ENCODE measurements at regions not wholly inside any gene's neighbourhood (a gene's known extent, or its start where the extent isn't known, plus 50 kb on each side); places are given as distances from the start of the nearest gene placed in this dataset.

DNA sequence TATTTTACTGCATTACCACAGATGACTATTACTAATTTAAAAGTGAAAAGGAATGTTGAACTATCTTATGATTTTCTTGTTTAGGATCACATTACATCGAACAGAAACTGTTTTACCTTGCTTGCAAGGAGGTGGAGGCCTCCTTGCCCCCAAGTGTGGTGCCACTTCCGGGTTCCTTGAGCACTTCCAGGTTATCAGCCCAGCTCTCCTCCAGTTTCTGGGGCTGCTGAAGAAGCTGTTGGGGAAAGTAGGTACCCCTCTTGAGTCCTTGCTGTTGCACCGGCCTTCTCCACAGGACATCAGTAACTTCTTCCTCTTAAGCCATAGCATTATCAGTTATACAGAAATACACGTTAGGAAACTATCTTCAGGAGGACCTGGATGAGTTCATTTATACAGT is 278.2 kb downstream of the DMRT2 start:
- Histone ChIP-seq H3K27me3 (ENCODE audit: control insufficient read depth in 4 of 4, insufficient read depth in 4 of 4, low read length in 3 of 4) (no peaks in the 10 kb centered on the region), H3K4me3 (ENCODE audit: low read depth in 1 of 3, low read length in 3 of 3) (no peak overlapping the region), H3K4me1 (ENCODE audit: control insufficient read depth in 4 of 4, insufficient read depth in 4 of 4, low read length in 3 of 4) (no peaks in the 10 kb centered on the region), H3K9me3 (ENCODE audit: control insufficient read depth in 4 of 4, low read length in 3 of 4) (no peaks in the 10 kb centered on the region), H3K27ac (ENCODE audit: low read depth in 1 of 2, low read length in 2 of 2) (no peak overlapping the region), H3K9ac (ENCODE audit: low read depth in 1 of 2, low read length in 2 of 2) (no peak overlapping the region), H3K36me3 (ENCODE audit: control insufficient read depth in 4 of 4, insufficient read depth in 3 of 4, low read depth in 1 of 4, low read length in 3 of 4) (no peaks in the 10 kb centered on the region)
- TF ChIP-seq FOXA1 (IDR thresholded peaks at IDR 0.05), result no peak
- no peak for TF ChIP-seq MAX (IDR thresholded peaks at IDR 0.05)
- no peak for TF ChIP-seq RAD21 (IDR thresholded peaks at IDR 0.05)
- no peak for TF ChIP-seq HNF4G (IDR thresholded peaks at IDR 0.05)
- TF ChIP-seq GABPA (IDR thresholded peaks at IDR 0.05 in 1 of 2, conservative IDR thresholded peaks at IDR 0.05 in 1 of 2), result no peak
- no peak for TF ChIP-seq NR2F2 (IDR thresholded peaks at IDR 0.05)
- TF ChIP-seq, protein P1, sequence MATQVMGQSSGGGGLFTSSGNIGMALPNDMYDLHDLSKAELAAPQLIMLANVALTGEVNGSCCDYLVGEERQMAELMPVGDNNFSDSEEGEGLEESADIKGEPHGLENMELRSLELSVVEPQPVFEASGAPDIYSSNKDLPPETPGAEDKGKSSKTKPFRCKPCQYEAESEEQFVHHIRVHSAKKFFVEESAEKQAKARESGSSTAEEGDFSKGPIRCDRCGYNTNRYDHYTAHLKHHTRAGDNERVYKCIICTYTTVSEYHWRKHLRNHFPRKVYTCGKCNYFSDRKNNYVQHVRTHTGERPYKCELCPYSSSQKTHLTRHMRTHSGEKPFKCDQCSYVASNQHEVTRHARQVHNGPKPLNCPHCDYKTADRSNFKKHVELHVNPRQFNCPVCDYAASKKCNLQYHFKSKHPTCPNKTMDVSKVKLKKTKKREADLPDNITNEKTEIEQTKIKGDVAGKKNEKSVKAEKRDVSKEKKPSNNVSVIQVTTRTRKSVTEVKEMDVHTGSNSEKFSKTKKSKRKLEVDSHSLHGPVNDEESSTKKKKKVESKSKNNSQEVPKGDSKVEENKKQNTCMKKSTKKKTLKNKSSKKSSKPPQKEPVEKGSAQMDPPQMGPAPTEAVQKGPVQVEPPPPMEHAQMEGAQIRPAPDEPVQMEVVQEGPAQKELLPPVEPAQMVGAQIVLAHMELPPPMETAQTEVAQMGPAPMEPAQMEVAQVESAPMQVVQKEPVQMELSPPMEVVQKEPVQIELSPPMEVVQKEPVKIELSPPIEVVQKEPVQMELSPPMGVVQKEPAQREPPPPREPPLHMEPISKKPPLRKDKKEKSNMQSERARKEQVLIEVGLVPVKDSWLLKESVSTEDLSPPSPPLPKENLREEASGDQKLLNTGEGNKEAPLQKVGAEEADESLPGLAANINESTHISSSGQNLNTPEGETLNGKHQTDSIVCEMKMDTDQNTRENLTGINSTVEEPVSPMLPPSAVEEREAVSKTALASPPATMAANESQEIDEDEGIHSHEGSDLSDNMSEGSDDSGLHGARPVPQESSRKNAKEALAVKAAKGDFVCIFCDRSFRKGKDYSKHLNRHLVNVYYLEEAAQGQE (IDR thresholded peaks at IDR 0.05), result no peak
- TF ChIP-seq TAF1 (conservative IDR thresholded peaks at IDR 0.05), result no peak
- TF ChIP-seq, protein P2, sequence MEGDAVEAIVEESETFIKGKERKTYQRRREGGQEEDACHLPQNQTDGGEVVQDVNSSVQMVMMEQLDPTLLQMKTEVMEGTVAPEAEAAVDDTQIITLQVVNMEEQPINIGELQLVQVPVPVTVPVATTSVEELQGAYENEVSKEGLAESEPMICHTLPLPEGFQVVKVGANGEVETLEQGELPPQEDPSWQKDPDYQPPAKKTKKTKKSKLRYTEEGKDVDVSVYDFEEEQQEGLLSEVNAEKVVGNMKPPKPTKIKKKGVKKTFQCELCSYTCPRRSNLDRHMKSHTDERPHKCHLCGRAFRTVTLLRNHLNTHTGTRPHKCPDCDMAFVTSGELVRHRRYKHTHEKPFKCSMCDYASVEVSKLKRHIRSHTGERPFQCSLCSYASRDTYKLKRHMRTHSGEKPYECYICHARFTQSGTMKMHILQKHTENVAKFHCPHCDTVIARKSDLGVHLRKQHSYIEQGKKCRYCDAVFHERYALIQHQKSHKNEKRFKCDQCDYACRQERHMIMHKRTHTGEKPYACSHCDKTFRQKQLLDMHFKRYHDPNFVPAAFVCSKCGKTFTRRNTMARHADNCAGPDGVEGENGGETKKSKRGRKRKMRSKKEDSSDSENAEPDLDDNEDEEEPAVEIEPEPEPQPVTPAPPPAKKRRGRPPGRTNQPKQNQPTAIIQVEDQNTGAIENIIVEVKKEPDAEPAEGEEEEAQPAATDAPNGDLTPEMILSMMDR (IDR thresholded peaks at IDR 0.05; ENCODE audit: low read depth, low read length, missing input control), result no peak
- no peak for TF ChIP-seq EGR1 (IDR thresholded peaks at IDR 0.05; ENCODE audit: low read depth in 2 of 2)
- TF ChIP-seq FOXA2 (IDR thresholded peaks at IDR 0.05), result no peak
- no peak for TF ChIP-seq ATF3 (IDR thresholded peaks at IDR 0.05)
- TF ChIP-seq, protein P3, sequence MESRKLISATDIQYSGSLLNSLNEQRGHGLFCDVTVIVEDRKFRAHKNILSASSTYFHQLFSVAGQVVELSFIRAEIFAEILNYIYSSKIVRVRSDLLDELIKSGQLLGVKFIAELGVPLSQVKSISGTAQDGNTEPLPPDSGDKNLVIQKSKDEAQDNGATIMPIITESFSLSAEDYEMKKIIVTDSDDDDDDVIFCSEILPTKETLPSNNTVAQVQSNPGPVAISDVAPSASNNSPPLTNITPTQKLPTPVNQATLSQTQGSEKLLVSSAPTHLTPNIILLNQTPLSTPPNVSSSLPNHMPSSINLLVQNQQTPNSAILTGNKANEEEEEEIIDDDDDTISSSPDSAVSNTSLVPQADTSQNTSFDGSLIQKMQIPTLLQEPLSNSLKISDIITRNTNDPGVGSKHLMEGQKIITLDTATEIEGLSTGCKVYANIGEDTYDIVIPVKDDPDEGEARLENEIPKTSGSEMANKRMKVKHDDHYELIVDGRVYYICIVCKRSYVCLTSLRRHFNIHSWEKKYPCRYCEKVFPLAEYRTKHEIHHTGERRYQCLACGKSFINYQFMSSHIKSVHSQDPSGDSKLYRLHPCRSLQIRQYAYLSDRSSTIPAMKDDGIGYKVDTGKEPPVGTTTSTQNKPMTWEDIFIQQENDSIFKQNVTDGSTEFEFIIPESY (IDR thresholded peaks at IDR 0.05), result no peak
- no peak for TF ChIP-seq RXRA (IDR thresholded peaks at IDR 0.05)
- no peak for TF ChIP-seq JUND (IDR thresholded peaks at IDR 0.05)
- TF ChIP-seq YY1 (IDR thresholded peaks at IDR 0.05), result no peak
- TF ChIP-seq SP1 (IDR thresholded peaks at IDR 0.05), result no peak
- no peak for TF ChIP-seq HNF4A (conservative IDR thresholded peaks at IDR 0.05)
- DNase-seq (ENCODE audit: low spot score), result no peak
- WGBS, result 85% methylated on average over 4 of the region's 4 CpGs

All from liver (tissue), 8 donors.